Activated naive CD8-positive, alpha-beta T cell treated with anti-CD3 and anti-CD28 coated beads, Interleukin-2, amount 10 ng/mL, durations not matched to agents 7 days and 5 days (primary cell): ENCODE measurements at regions not wholly inside any gene's neighbourhood (a gene's known extent, or its start where the extent isn't known, plus 50 kb on each side); places are given as distances from the start of the nearest gene placed in this dataset. TPM values are rescaled to one million over a fixed set of nuclear protein-coding genes. Genes with fewer than 3 reads are reported as not detected.

ENCODE experiments used
- ATAC-seq: fragments of 150-1000 bp; cut with Tn5 transposase; one replicate; pipeline ENCODE4 v1.10.0; 2021; ENCODE audit warnings: low read depth, moderate library complexity
- POLR2A ChIA-PET: fragments of 350-600 bp; sonication (Branson Sonifier 250); formaldehyde crosslinking; loops from one replicate; lab custom pipeline; 2021; ENCODE audit warnings: antibody characterized with exemption; lab: Charles Lee
- DNase-seq: peaks from one replicate; pipeline ENCODE4 v3.0.0; 2021
- H3K27ac Mint-ChIP-seq: one replicate; pipeline ENCODE4 v1.8.0; 2022; ENCODE audit warnings: mild to moderate bottlenecking, mixed read lengths
- H3K27me3 Mint-ChIP-seq: one replicate; pipeline ENCODE4 v1.8.0; 2022; ENCODE audit warnings: mild to moderate bottlenecking, moderate library complexity, mixed read lengths
- H3K36me3 Mint-ChIP-seq: one replicate; pipeline ENCODE4 v1.8.0; 2021; ENCODE audit warnings: mild to moderate bottlenecking, mixed read lengths
- H3K4me1 Mint-ChIP-seq: one replicate; pipeline ENCODE4 v1.8.0; 2021; ENCODE audit warnings: mixed read lengths
- H3K4me3 Mint-ChIP-seq: one replicate; pipeline ENCODE4 v1.8.0; 2022; ENCODE audit warnings: mild to moderate bottlenecking, moderate library complexity, mixed read lengths
- H3K9me3 Mint-ChIP-seq: one replicate; pipeline ENCODE4 v1.8.0; 2021; ENCODE audit warnings: mixed read lengths
- microRNA-seq: library from miRNA; unstranded; fragments of <30 nt; microRNA quantifications from one replicate; pipeline ENCODE4 v1.2.0, GENCODE V29; 2022

GRCh38 chr6:127026247-127026646 is 92.2 kb upstream of the RSPO3 start:
- no peaks in the 10 kb centered on the region for H3K36me3 Mint-ChIP-seq

DNA sequence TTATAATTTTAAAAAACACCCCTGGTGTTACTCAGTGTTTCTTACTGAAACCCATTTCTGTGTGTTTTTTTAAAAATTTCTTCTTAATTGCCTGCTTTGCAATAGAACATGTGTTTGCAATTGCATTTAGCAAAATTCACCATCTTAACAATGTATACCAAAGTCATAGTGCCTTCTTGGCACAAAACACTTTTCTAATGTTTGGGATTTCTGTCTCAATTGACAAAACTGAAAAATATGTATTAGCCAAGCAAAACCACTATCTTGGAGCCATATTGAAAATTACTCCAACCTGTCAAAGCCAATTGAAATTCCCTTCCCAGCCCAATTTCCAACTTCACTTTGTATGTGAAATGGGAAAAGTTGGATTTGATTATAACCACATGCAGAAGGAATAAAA is 88.4 kb upstream of the RSPO3 start:
- Mint-ChIP-seq H3K27me3 (no peaks in the 10 kb centered on the region), H3K9me3 (no peaks in the 10 kb centered on the region), H3K36me3 (no peaks in the 10 kb centered on the region), H3K4me1 (no peaks in the 10 kb centered on the region), H3K4me3 (no peak overlapping the region), H3K27ac (no peak overlapping the region)
- no peak for DNase-seq
- POLR2A ChIA-PET = no interaction called here
- ATAC-seq = no peak

More at GRCh38 chr6:127026247-127026646, 92.2 kb upstream of the RSPO3 start:
- H3K9me3 Mint-ChIP-seq = no peaks in the 10 kb centered on the region
- DNase-seq (no peak), ATAC-seq (no peak)
- H3K27ac Mint-ChIP-seq = no peak overlapping the region
- POLR2A ChIA-PET = no interaction called here
- no peaks in the 10 kb centered on the region for H3K27me3 Mint-ChIP-seq
- no peaks in the 10 kb centered on the region for H3K4me1 Mint-ChIP-seq
- no peak overlapping the region for H3K4me3 Mint-ChIP-seq

DNA sequence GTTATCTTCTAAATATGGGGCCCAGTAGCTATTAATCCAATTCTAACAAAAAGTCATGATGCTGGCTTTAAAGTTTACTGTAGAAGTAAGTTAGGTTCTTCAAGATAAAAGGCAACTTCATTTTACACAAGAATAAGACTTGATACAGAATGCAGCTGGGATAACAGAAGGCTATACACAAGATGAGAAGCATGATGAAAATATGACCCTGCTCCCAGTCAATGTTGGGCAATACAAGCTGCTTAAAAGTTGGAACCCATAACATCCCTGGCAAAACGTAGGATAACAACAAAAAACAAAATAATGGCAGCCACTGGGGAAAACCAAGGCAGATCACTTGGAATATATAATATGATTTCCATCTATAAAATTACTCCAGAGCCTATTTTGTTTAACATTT is 87.6 kb upstream of the RSPO3 start:
- DNase-seq (no peak), ATAC-seq (no peak)
- no peaks in the 10 kb centered on the region for H3K4me1 Mint-ChIP-seq
- POLR2A ChIA-PET = no interaction called here
- H3K9me3 Mint-ChIP-seq = no peaks in the 10 kb centered on the region
- no peaks in the 10 kb centered on the region for H3K27me3 Mint-ChIP-seq
- no peak overlapping the region for H3K27ac Mint-ChIP-seq
- H3K36me3 Mint-ChIP-seq = no peaks in the 10 kb centered on the region
- H3K4me3 Mint-ChIP-seq = no peak overlapping the region

GRCh38 chr6:127031511-127031910 is 87.0 kb upstream of the RSPO3 start:
- Mint-ChIP-seq H3K4me1 (no peaks in the 10 kb centered on the region), H3K9me3 (no peaks in the 10 kb centered on the region)
- ATAC-seq = no peak

DNA sequence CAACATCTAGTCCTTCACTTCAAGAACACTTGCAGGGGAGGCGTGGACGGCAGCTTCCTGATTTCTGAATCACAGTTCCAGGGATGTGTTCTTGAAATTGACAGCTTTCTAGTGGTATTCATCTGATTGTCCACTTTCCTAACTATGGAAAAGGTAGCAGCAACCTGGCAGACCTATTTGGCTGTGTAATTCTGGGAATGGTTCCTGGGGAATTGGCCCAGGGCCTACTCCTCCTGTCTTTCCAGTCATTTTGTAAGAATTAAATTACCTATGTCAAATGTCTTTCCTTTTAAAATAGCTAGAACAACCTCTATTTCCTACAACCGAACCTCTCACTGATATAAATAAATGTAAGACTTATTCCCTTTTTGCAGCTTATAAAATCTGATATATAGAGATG is 85.5 kb upstream of the RSPO3 start:
- Mint-ChIP-seq H3K4me1 (no peaks in the 10 kb centered on the region), H3K27me3 (no peaks in the 10 kb centered on the region), H3K36me3 (no peaks in the 10 kb centered on the region), H3K4me3 (no peak overlapping the region), H3K27ac (no peak overlapping the region), H3K9me3 (no peaks in the 10 kb centered on the region)
- POLR2A ChIA-PET = no interaction called here
- DNase-seq (no peak), ATAC-seq (no peak)

More at GRCh38 chr6:127031511-127031910, 87.0 kb upstream of the RSPO3 start:
- DNase-seq = no peak
- Mint-ChIP-seq H3K27me3 (no peaks in the 10 kb centered on the region), H3K4me3 (no peak overlapping the region), H3K36me3 (no peaks in the 10 kb centered on the region), H3K27ac (no peak overlapping the region)
- POLR2A ChIA-PET = no interaction called here

GRCh38 chr6:127051571-127052260 is 66.8 kb upstream of the RSPO3 start:
- H3K27me3 Mint-ChIP-seq = no peaks in the 10 kb centered on the region
- peaks cover 9% of the 10 kb centered on the region for H3K9me3 Mint-ChIP-seq
- no peaks in the 10 kb centered on the region for H3K36me3 Mint-ChIP-seq
- no peak overlapping the region for H3K27ac Mint-ChIP-seq
- POLR2A ChIA-PET = no interaction called here
- H3K4me1 Mint-ChIP-seq = no peaks in the 10 kb centered on the region
- no peak overlapping the region for H3K4me3 Mint-ChIP-seq
- no peak for ATAC-seq
- DNase-seq = no peak

- Mint-ChIP-seq H3K36me3 (no peaks in the 10 kb centered on the region), H3K9me3 (peaks cover 6% of the 10 kb centered on the region), H3K27me3 (no peaks in the 10 kb centered on the region), H3K27ac (no peak overlapping the region), H3K4me1 (no peaks in the 10 kb centered on the region), H3K4me3 (no peak overlapping the region)
- ATAC-seq = no peak
- POLR2A ChIA-PET = no interaction called here
- no peak for DNase-seq
These were observed 65.2 kb upstream of the RSPO3 start for GRCh38 chr6:127053032-127053874.

- ATAC-seq (no peak), DNase-seq (no peak)
- POLR2A ChIA-PET = no interaction called here
- H3K36me3 Mint-ChIP-seq = no peaks in the 10 kb centered on the region
- peaks cover 6% of the 10 kb centered on the region for H3K9me3 Mint-ChIP-seq
- no peaks in the 10 kb centered on the region for H3K4me1 Mint-ChIP-seq
- no peak overlapping the region for H3K4me3 Mint-ChIP-seq
- no peak overlapping the region for H3K27ac Mint-ChIP-seq
- no peaks in the 10 kb centered on the region for H3K27me3 Mint-ChIP-seq
These were observed 64.6 kb upstream of the RSPO3 start for GRCh38 chr6:127053875-127054235.

DNA sequence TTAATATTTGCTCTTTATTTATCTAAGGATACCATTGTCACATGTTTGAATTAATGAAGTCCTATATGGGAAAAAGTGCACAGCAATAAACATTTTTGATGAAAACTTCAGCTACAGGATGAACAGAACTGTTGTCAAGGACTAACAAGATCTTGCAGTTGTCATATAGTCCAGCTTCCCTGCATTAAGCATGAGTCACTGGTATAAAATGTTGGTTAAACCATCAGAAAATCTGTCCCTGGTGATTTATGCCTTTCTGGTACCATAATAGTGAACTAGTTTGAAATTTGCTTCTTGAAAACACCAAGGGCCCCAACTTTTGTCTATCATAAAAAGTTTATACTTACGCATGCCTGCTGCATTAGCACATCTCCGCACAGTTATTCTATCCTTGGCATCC is 60.4 kb upstream of the RSPO3 start:
- no peaks in the 10 kb centered on the region for H3K9me3 Mint-ChIP-seq
- ATAC-seq = no peak
- H3K27ac Mint-ChIP-seq = no peak overlapping the region
- POLR2A ChIA-PET = no interaction called here
- no peaks in the 10 kb centered on the region for H3K27me3 Mint-ChIP-seq
- no peaks in the 10 kb centered on the region for H3K36me3 Mint-ChIP-seq
- H3K4me1 Mint-ChIP-seq = no peaks in the 10 kb centered on the region
- DNase-seq = no peak
- H3K4me3 Mint-ChIP-seq = no peak overlapping the region

DNA sequence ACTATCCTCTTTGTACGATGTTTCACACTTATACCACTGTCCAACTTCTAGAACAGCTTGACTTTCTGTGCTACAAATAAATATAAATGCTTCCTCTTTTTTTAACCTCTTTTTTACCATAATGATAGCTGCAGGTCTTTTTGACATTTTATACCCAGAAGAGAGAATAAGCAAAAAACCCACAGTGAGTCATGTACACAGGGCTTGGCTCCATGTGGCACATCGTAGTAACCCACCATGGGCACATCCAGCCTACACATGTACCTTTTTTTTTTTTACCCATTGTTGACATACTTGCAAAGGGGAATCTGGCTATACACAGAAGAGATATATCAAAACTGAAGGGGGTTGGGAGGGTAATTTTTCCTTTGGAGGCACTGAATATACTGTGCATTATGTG is 59.5 kb upstream of the RSPO3 start:
- POLR2A ChIA-PET = no interaction called here
- no peaks in the 10 kb centered on the region for H3K27me3 Mint-ChIP-seq
- DNase-seq (no peak), ATAC-seq (no peak)
- no peaks in the 10 kb centered on the region for H3K4me1 Mint-ChIP-seq
- H3K4me3 Mint-ChIP-seq = no peak overlapping the region
- no peaks in the 10 kb centered on the region for H3K9me3 Mint-ChIP-seq
- H3K27ac Mint-ChIP-seq = no peak overlapping the region
- no peaks in the 10 kb centered on the region for H3K36me3 Mint-ChIP-seq

Small RNA genes in the stretch of these regions (microRNA-seq; reads per million reads assigned to microRNA genes)
- not detected for gene MIR588
